Caco-2 (cell line): ENCODE measurements at regions not wholly inside any gene's neighbourhood (a gene's known extent, or its start where the extent isn't known, plus 50 kb on each side); places are given as distances from the start of the nearest gene placed in this dataset.

Experiments
- BruUV-seq: library from RNA; stranded (reverse); fragments of 400-500 nt; replicated peaks from 2 replicates; lab custom pipeline; 2021; lab: Mats Ljungman, UMichigan
- CTCF ChIA-PET: fragments of 300-600 bp; sonication (Branson Sonifier 250); formaldehyde crosslinking; loops from one replicate; lab custom pipeline; 2022; ENCODE audit warnings: antibody characterized with exemption; lab: Charles Lee
- POLR2A ChIA-PET: fragments of 300-600 bp; sonication (Branson Sonifier 250); formaldehyde crosslinking; loops from one replicate; lab custom pipeline; 2022; ENCODE audit warnings: antibody characterized with exemption; lab: Charles Lee
- DNase-seq, 2 experiments: peaks; one replicate each; pipeline versions ENCODE4 v3.0.0 to v3.0.0-alpha.2; 2020 to 2022
- H3K27me3 ChIP-seq: replicated peaks from 2 replicates; pipeline ENCODE4 v1.6.0; 2011; ENCODE audit warnings: low read length; ENCODE audit not compliant: control insufficient read depth, insufficient read depth
- H3K36me3 ChIP-seq: 2 replicates; pipeline ENCODE4 v1.5.1; 2011; ENCODE audit warnings: low read length; ENCODE audit not compliant: control insufficient read depth, insufficient read depth
- H3K4me1 ChIP-seq: fragments of 250-450 bp; sonication (Bioruptor Pico); 2 replicates; pipeline ENCODE4 v1.5.1; 2020; ENCODE audit warnings: mild to moderate bottlenecking
- H3K4me3 ChIP-seq: 2 replicates; pipeline ENCODE4 v1.5.1; 2011; ENCODE audit warnings: low read depth, mild to moderate bottlenecking, control low read depth, low read length
- H3K9me3 ChIP-seq: fragments of 250-450 bp; sonication (Bioruptor Pico); 2 replicates; pipeline ENCODE4 v1.5.1; 2020; ENCODE audit warnings: mild to moderate bottlenecking, moderate library complexity
- H3K27ac Mint-ChIP-seq: one replicate; pipeline ENCODE4 v1.8.0; 2022; ENCODE audit warnings: mixed read lengths; ENCODE audit not compliant: unreplicated experiment
- H3K27me3 Mint-ChIP-seq: one replicate; pipeline ENCODE4 v1.8.0; 2022; ENCODE audit warnings: mixed read lengths; ENCODE audit not compliant: insufficient read depth, unreplicated experiment
- H3K36me3 Mint-ChIP-seq: one replicate; pipeline ENCODE4 v1.8.0; 2022; ENCODE audit warnings: mild to moderate bottlenecking, mixed read lengths; ENCODE audit not compliant: insufficient read depth, unreplicated experiment
- H3K4me1 Mint-ChIP-seq: one replicate; pipeline ENCODE4 v1.8.0; 2022; ENCODE audit warnings: low read depth, mixed read lengths; ENCODE audit not compliant: unreplicated experiment
- H3K4me3 Mint-ChIP-seq: one replicate; pipeline ENCODE4 v1.8.0; 2022; ENCODE audit warnings: mild to moderate bottlenecking, moderate library complexity, mixed read lengths; ENCODE audit not compliant: unreplicated experiment
- H3K9me3 Mint-ChIP-seq: one replicate; pipeline ENCODE4 v1.8.0; 2022; ENCODE audit warnings: mixed read lengths; ENCODE audit not compliant: unreplicated experiment
- CTCF ChIP-seq, 2 experiments: fragments of 200-600 bp in 1 of 2; IDR thresholded peaks; 1 replicate in 1 of 2; 2 replicates in 1 of 2; pipeline versions ENCODE4 v1.5.1 to v1.8.0; 2011 to 2022; ENCODE audit warnings: antibody characterized with exemption in 1 of 2, control low read depth in 1 of 2, inconsistent platforms in 1 of 2, low read depth in 1 of 2, low read length in 1 of 2, mild to moderate bottlenecking in 1 of 2, moderate library complexity in 1 of 2; ENCODE audit not compliant: insufficient read depth in 1 of 2, severe bottlenecking in 1 of 2, unreplicated experiment in 1 of 2
- intact Hi-C: fragments of 100-400 bp; cut with micrococcal nuclease; formaldehyde crosslinking; loops from one replicate; pipeline ENCODE4 v1.10.0; 2022; ENCODE audit not compliant: unreplicated experiment

GRCh38 chr15:24877174-24877573, 77.6 kb upstream of the SNRPN start:
- no peak overlapping the region for H3K27ac Mint-ChIP-seq
- Histone ChIP-seq H3K36me3 (no peaks in the 10 kb centered on the region), H3K4me1 (no peaks in the 10 kb centered on the region), H3K27me3 (no peaks in the 10 kb centered on the region), H3K9me3 (peaks cover 13% of the 10 kb centered on the region), H3K4me3 (no peak overlapping the region)
- H3K4me3 Mint-ChIP-seq: no peak overlapping the region
- TF ChIP-seq CTCF (IDR thresholded peaks at IDR 0.05; ENCODE audit: insufficient read depth in 1 of 2, low read depth in 1 of 2, low read length in 1 of 2, severe bottlenecking in 1 of 2, unreplicated experiment in 1 of 2): no peak
- H3K4me1 Mint-ChIP-seq: no peaks in the 10 kb centered on the region
- DNase-seq: no peak
- BruUV-seq: no TSS peak
- peaks cover 12% of the 10 kb centered on the region for H3K9me3 Mint-ChIP-seq
- no peaks in the 10 kb centered on the region for H3K27me3 Mint-ChIP-seq
- H3K36me3 Mint-ChIP-seq: no peaks in the 10 kb centered on the region
- CTCF ChIA-PET: interaction anchor here (0.7 kb wide), 1 partner anchor 143 kb away, joined by 4 read pairs; no protein-coding TSS in a partner anchor
- intact Hi-C loops: no loop called here
- POLR2A ChIA-PET: no interaction called here

DNA sequence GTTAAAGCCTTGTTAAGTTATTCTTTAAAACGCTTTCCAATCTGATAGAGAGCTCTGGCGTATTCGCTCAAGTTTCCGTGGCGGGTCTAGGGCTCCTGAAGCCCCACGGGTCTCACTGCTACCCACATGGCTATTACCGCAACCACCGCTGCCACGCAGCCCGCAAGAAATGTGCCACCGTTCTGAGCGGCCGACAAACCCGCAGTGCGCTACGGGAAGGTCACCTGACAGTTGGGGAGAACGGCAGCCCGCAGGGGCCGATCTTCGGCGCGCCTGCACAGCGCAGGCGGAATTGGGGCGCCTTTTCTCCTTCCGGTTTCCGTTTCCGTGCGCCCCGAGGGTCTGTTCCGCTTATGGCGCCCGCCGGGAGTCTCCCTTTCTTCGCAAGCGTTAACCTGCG, 76.6 kb upstream of the SNRPN start:
- intact Hi-C loops: no loop called here
- Mint-ChIP-seq H3K27ac (no peak overlapping the region), H3K4me1 (no peaks in the 10 kb centered on the region), H3K4me3 (no peak overlapping the region), H3K36me3 (no peaks in the 10 kb centered on the region), H3K27me3 (no peaks in the 10 kb centered on the region), H3K9me3 (peaks cover 12% of the 10 kb centered on the region)
- Histone ChIP-seq H3K36me3 (no peaks in the 10 kb centered on the region), H3K9me3 (peaks cover 14% of the 10 kb centered on the region), H3K4me3 (no peak overlapping the region), H3K4me1 (no peaks in the 10 kb centered on the region), H3K27me3 (no peaks in the 10 kb centered on the region)
- no peak for TF ChIP-seq CTCF (IDR thresholded peaks at IDR 0.05; ENCODE audit: insufficient read depth in 1 of 2, low read depth in 1 of 2, low read length in 1 of 2, severe bottlenecking in 1 of 2, unreplicated experiment in 1 of 2)
- ChIA-PET POLR2A (no interaction called here), CTCF (no interaction called here)
- no TSS peak for BruUV-seq
- DNase-seq: no peak

GRCh38 chr15:24879492-24879891, 75.3 kb upstream of the SNRPN start:
- intact Hi-C loops: no loop called here
- ChIA-PET CTCF (no interaction called here), POLR2A (no interaction called here)
- BruUV-seq: no TSS peak
- H3K27me3 Mint-ChIP-seq: no peaks in the 10 kb centered on the region
- H3K4me3 ChIP-seq: no peak overlapping the region
- no peaks in the 10 kb centered on the region for H3K27me3 ChIP-seq
- no peak overlapping the region for H3K4me3 Mint-ChIP-seq
- no peaks in the 10 kb centered on the region for H3K4me1 Mint-ChIP-seq
- TF ChIP-seq CTCF (IDR thresholded peaks at IDR 0.05; ENCODE audit: insufficient read depth in 1 of 2, low read depth in 1 of 2, low read length in 1 of 2, severe bottlenecking in 1 of 2, unreplicated experiment in 1 of 2): no peak
- no peak overlapping the region for H3K27ac Mint-ChIP-seq
- H3K9me3 Mint-ChIP-seq: peaks cover 12% of the 10 kb centered on the region
- H3K4me1 ChIP-seq: no peaks in the 10 kb centered on the region
- H3K36me3 Mint-ChIP-seq: no peaks in the 10 kb centered on the region
- no peaks in the 10 kb centered on the region for H3K36me3 ChIP-seq
- peaks cover 14% of the 10 kb centered on the region for H3K9me3 ChIP-seq
- DNase-seq: no peak
